Panc1 (cell line): ENCODE measurements at regions not wholly inside any gene's neighbourhood (a gene's known extent, or its start where the extent isn't known, plus 50 kb on each side); places are given as distances from the start of the nearest gene placed in this dataset.

ENCODE experiments used
- ATAC-seq: fragments of 200-7000 bp; cut with Tn5 transposase; 2 replicates; pipeline ENCODE4 v1.9.1; 2020; ENCODE audit warnings: mild to moderate bottlenecking, moderate library complexity
- BruUV-seq: library from RNA; stranded (reverse); fragments of 400-500 nt; replicated peaks from 2 replicates; lab custom pipeline; 2021; lab: Mats Ljungman, UMichigan
- CTCF ChIA-PET: fragments of 300-600 bp; sonication (Branson Sonifier 250); formaldehyde crosslinking; loops from one replicate; lab custom pipeline; 2022; ENCODE audit warnings: antibody characterized with exemption; lab: Charles Lee
- POLR2A ChIA-PET: fragments of 300-600 bp; sonication (Branson Sonifier 250); formaldehyde crosslinking; loops from one replicate; lab custom pipeline; 2022; ENCODE audit warnings: antibody characterized with exemption; lab: Charles Lee
- DNase-seq: peaks from one replicate; pipeline ENCODE4 v3.0.0-alpha.2; 2010; ENCODE audit warnings: low read depth, low spot score
- H3K27ac ChIP-seq: 2 replicates; pipeline ENCODE4 v1.5.1; 2011; ENCODE audit warnings: mild to moderate bottlenecking, low read length, inconsistent platforms
- H3K27me3 ChIP-seq: fragments of 200-500 bp; sonication (Bioruptor generic); 2 replicates; pipeline ENCODE4 v1.6.0; 2014; ENCODE audit warnings: low read length, inconsistent platforms; ENCODE audit not compliant: control insufficient read depth, insufficient read depth
- H3K36me3 ChIP-seq: fragments of 200-500 bp; sonication (Bioruptor generic); 2 replicates; pipeline ENCODE4 v1.5.1; 2014; ENCODE audit warnings: inconsistent platforms, mild to moderate bottlenecking, low read length, moderate library complexity; ENCODE audit not compliant: control insufficient read depth, insufficient read depth
- H3K4me1 ChIP-seq: 2 replicates; pipeline ENCODE4 v1.5.1; 2011; ENCODE audit warnings: inconsistent platforms, mild to moderate bottlenecking, low read length, moderate library complexity; ENCODE audit not compliant: control insufficient read depth, insufficient read depth
- H3K4me3 ChIP-seq, 2 experiments: 2 replicates each; pipeline ENCODE4 v1.5.1; 2011 to 2012; ENCODE audit warnings: low read depth in 2 of 2, low read length in 2 of 2, mild to moderate bottlenecking in 2 of 2, inconsistent platforms in 1 of 2, moderate library complexity in 1 of 2
- H3K9me3 ChIP-seq: fragments of 200-500 bp; sonication (Bioruptor generic); 2 replicates; pipeline ENCODE4 v1.5.1; 2014; ENCODE audit warnings: low read depth, mild to moderate bottlenecking, inconsistent platforms, low read length, moderate library complexity; ENCODE audit not compliant: control insufficient read depth, insufficient read depth
- CTCF ChIP-seq: fragments of 450-650 bp; IDR thresholded peaks from 2 replicates; pipeline ENCODE4 v1.5.1; 2017; ENCODE audit warnings: mild to moderate bottlenecking
- POLR2AphosphoS5 ChIP-seq: IDR thresholded peaks from 2 replicates; pipeline ENCODE4 v1.6.1; 2012; ENCODE audit warnings: mild to moderate bottlenecking, low read depth, low read length, moderate library complexity
- REST ChIP-seq, 2 experiments: IDR thresholded peaks; 2 replicates each; pipeline ENCODE4 v1.6.1; 2011 to 2012; ENCODE audit warnings: low read depth in 2 of 2, control low read depth in 1 of 2, low read length in 1 of 2, mild to moderate bottlenecking in 1 of 2, moderate library complexity in 1 of 2; ENCODE audit not compliant: insufficient read depth in 1 of 2
- SIN3A ChIP-seq: IDR thresholded peaks from 2 replicates; pipeline ENCODE4 v1.6.1; 2012; ENCODE audit warnings: low read depth, mild to moderate bottlenecking, low read length, moderate library complexity, borderline replicate concordance; ENCODE audit not compliant: insufficient read depth
- TCF7L2 ChIP-seq: IDR thresholded peaks from 2 replicates; pipeline ENCODE4 v1.6.1; 2011; ENCODE audit warnings: mild to moderate bottlenecking, low read depth, low read length, inconsistent platforms
- in situ Hi-C: cut with HindIII; loops from 2 replicates; pipeline ENCODE4 v1.10.0; 2016; ENCODE audit warnings: low sequenced_read_pairs, low pct_unique_long_range_greater_than_20kb
- intact Hi-C: fragments of 100-400 bp; cut with micrococcal nuclease; formaldehyde crosslinking; loops from one replicate; pipeline ENCODE4 v1.10.0; 2022; ENCODE audit not compliant: unreplicated experiment

- CTCF ChIA-PET: no interaction called here
- H3K4me1 ChIP-seq: no peaks in the 10 kb centered on the region
- BruUV-seq: no TSS peak
- intact Hi-C loops (no loop called here), in situ Hi-C loops (no loop called here)
- H3K27ac ChIP-seq: no peak overlapping the region
- POLR2A ChIA-PET: no interaction called here
- no peak overlapping the region for H3K4me3 ChIP-seq
- peak; percentile 53 for ATAC-seq
- TF ChIP-seq SIN3A: no peak
- TF ChIP-seq CTCF: no peak
- TF ChIP-seq POLR2AphosphoS5: no peak
- TF ChIP-seq REST (IDR thresholded peaks at IDR 0.05; ENCODE audit: insufficient read depth in 1 of 2, low read depth in 2 of 2, low read length in 1 of 2): no peak
- DNase-seq: no peak
- H3K36me3 ChIP-seq: no peaks in the 10 kb centered on the region
- no peaks in the 10 kb centered on the region for H3K27me3 ChIP-seq
- no peaks in the 10 kb centered on the region for H3K9me3 ChIP-seq
Observed at GRCh38 chr9:79189511-79189924, 382.2 kb upstream of the TLE4 start.

- Histone ChIP-seq H3K27ac (no peak overlapping the region), H3K27me3 (no peaks in the 10 kb centered on the region), H3K9me3 (no peaks in the 10 kb centered on the region), H3K36me3 (no peaks in the 10 kb centered on the region), H3K4me1 (no peaks in the 10 kb centered on the region), H3K4me3 (no peak overlapping the region)
- ChIA-PET POLR2A (no interaction called here), CTCF (no interaction called here)
- intact Hi-C loops (no loop called here), in situ Hi-C loops (no loop called here)
- no TSS peak for BruUV-seq
- no peak for TF ChIP-seq REST (IDR thresholded peaks at IDR 0.05; ENCODE audit: insufficient read depth in 1 of 2, low read depth in 2 of 2, low read length in 1 of 2)
- no peak for TF ChIP-seq SIN3A
- no peak for TF ChIP-seq TCF7L2
- no peak for TF ChIP-seq CTCF
- TF ChIP-seq POLR2AphosphoS5: no peak
- DNase-seq (no peak), ATAC-seq (no peak)
Observed at GRCh38 chr9:79193001-79193400, 378.8 kb upstream of the TLE4 start.
